ENCODE measurements at regions not wholly inside any gene's neighbourhood (a gene's known extent, or its start where the extent isn't known, plus 50 kb on each side); places are given as distances from the start of the nearest gene placed in this dataset.

DNA sequence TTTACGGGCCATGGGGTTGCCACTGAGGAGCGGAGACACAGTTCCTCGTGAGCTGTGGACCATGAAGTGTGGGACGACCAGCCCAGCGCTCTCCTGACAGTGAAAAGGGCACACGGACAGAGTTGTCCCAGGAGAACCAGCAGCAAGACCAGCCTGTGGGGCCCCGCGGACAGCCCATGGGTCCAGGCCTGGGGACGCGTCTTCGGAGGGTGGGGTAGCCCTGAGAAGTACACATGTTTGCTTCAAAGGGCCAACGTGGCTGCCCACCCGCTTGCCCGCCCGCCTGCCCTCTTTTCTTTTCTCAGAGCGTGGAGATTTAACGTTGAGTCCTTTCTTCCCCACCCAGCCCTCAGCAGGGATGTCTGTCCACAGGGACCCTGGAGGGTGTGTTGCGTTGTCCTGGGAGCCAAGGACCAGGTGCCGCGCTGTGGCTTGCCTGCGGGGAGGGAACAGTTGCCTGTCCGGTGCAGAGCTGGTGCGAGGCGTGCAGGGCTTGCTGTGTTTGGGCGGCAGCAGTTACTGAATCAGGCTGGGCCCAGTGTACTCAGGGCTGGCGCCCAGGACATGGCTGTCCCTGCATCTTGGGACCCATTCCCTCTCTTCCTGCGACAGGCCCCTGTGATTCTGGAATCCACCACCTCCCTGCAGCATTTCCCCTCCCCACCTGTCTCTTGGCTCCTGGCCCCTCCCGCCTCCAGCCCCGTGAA, 120.1 kb upstream of the HDAC4 start:
- DNase-seq, result no peak

DNA sequence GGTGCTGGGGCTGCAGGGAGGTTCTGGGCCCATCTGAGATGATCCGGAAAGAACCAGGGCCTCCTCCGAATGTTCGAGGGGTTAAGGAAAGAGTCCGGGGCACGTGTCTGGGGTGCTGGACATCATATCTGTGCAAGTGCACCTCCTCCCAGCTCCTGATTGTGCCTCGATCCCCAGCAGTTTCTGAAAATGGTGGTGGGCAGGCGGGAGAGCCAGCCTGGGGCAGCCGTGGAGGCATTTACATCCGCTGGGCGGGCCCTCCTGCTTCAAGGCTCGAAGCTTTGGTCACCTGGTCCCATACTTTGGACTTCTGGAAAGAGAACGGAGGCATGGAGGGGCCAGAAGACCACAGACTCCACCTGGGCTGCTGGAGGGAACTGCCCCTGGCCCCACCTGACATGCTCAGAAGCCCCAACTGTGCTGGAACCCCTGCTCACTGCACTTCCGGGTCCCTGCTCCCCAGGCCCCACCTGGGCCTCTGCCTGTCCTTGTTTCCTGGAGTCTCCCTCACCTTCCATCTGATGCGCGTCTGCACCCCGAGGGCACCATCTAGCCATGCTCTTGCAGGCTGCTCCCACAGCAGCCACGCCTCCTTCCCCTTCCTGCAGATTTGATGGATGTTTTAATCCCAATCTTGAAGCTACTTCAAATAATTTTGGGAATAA, 119.2 kb upstream of the HDAC4 start:
- no peak for DNase-seq

DNA sequence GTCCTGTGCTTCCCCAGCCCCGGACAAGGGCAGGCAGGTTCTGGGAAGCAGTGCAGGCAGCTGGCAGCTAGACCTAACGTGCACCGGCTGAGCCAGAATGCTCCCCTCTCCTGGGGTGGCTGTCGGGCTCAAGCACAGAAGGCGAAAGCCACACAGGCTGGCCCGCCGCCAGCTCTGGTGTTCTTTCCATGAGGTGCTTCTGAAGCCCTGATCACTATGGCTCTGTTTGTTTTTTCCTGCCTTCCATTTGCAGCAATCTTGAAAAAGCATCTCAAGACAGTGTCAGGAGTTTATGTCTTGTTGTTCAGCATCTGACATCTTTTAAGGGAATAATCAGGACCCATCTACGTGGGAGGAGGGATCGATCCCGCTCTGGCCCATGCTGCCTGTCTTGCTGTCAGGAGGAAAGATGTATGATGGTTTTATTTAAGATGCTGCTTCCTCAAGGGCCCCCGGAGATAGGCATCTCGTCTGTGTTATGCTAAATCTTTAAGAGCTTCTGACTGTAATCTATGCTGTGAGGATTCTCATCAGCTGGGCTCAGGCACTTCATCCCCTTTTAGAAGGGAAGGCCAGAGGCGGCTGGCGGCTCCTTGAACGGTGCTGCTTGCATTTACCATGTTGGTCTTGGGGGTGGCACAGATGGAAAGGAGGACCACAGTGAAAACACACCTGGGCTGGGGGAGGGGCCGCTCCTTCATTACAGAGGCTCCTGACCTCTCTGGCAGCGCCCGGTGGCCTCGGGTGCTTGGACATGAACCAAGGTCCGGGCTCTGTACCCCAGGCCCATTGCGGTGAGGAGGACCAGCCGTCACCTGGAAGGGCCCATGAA, 118.5 kb upstream of the HDAC4 start:
- DNase-seq, result no peak

DNA sequence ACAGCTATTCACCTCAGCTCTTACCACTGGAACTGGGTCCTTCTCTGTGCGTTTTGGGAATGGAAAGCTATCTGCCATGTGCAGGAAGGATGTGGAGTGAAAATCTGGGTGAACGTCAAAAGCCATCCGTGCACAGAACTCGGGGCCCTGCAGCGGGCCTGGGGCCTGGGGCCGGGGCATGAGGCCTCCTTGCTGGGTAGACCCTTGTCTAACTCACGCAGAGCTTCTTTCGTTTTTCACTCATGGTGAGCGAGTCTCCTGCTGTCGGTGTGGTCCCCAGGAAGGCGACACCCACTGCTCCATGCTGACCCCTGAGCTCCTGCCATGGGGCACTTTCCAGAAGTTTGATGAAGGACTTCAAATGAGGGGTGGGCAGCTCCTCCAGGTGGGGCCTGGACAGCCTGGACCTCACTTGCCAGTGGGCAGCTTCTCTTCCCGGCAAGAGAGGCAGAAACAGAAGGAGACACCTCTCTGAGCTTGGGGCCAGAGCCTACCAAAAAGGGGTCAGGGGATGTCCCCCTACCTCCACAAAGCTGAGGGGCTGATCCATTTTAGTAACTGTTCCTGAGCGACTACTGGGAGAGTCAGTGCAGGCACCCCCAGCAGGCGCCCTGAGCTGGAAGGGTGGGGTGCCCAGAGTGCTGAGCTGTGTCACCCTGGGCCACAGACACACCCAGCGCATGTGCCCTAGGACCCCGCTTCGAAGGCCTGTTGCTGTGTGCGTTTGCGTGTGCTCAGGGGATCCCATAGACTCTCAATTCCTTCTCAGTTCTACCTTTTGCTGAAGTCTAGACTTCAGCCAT, 117.7 kb upstream of the HDAC4 start:
- DNase-seq, result no peak

DNA sequence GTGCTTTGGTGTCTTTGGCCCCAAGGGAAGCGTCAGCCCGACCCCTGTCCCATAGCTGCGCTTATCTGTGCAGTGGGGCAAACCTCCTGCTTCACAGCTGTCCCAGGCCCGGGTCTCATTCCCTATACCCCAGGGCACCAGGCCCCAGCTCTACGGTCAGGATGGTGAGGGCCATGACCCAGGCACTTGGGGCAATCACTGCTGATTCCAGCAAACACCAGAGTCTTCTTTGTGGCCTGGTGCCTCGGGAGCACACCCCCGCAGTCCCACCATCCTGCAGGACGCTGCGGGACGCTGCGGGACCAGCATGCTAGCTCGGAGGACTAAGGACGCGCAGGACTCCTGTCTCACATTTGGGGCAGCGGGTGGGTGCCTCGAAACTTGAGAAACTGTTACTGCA, 116.9 kb upstream of the HDAC4 start:
- DNase-seq, result no peak

DNA sequence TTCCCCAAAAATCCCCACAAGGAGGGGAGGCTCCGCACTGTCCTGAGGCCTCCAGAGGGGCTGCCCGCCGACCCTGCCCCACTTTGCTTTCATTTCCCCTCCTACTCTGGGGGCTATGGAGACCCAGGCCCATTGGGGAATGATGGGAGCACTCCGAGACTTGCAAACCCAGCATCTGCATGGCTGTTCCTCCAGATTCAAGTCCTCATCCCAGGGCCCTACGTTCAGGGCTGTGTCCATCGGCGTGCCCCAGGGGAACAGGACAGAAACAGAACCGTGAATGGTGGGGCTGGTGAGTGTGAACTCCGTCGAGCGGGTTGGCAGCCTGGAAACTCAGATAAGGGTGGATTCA, 116.1 kb upstream of the HDAC4 start:
- no peak for DNase-seq

DNA sequence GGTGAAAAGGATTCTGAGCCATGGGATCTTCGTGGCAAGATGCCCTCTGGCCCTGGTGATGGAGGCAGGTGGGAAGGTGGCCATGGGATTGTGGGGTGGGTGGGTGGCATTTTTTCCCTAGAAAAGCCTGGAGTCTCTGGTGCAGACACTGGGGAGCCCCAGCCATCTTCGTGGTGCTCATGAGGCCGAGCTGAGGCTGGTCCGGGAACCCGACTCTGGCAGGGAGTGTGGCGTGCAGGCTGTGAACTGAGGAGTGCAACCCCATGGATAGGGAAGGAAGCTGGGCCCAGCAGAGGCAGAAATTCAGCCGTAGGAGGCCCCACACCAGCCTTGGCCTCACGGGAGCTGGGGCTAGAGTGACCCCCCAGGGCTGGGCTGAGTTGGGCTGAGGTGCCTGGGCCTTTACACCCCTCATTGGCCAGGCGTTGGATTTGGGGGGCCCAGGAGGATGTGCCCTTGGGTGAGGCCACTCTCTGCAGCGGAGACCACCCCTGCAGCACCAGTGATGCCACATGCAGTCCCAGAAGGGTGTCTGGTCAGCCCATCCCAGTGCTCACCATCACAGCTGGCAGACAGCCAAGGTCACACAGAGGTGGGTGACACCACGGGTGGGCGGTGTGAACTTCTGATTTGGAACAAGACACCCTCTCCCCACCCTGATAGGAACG, 115.6 kb upstream of the HDAC4 start:
- DNase-seq, result no peak

DNA sequence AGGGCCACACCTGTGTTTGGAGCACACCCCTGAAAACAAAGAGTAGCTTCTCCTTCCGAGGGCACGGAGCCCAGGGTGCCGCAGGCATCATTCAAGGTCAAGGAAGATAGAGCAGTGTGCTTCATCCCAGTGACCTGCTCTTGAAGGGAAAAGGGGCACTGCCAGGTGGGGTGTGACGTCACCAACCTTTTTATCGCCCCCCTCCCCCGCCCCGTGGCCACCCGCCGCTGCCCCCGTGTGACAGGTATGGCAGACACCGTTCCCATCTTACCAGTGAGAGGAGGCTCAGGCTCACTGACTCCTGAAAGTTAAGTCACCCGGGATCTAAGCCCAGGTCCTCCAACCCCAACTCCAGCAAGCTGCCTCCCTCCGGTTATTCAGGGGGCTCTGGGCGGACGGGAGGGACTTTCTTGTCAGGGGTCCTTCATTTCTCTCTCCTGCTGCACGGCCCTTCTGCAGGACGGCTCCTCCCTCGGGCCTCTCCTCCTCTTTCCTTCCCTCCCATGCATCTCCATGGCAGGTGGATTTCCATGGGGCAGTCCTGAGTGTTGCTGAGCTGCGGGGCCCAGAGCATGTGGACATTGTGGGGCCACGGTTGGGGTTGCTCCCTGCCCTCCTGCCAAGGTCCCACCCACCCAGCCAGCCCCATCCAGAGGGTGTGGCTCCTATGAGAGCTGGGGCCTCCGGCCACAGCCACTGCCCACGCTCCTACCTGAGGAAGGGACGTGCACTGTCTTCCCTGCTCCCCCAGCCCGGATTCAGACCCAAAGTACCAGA, 114.1 kb upstream of the HDAC4 start:
- no peak for DNase-seq

DNA sequence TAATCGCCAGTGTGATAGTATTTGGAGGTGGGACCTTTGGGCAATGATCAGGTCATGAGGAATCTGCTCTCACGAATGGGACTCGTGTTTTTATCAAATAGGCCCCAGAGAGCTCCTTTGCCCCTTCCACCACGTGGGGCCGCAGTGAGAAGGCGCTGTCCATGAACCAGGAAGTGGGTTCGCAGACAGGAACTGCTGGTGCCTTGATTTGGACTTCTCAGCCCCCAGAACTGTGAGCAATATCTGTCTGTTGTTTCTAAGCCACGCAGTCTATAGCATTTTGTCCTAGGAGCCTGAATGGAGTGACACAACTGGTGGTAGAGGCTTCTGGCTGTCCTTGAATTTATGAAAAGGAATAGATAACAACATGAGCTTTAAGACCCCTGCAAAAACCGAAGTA, 111.2 kb upstream of the HDAC4 start:
- no peak for DNase-seq

DNA sequence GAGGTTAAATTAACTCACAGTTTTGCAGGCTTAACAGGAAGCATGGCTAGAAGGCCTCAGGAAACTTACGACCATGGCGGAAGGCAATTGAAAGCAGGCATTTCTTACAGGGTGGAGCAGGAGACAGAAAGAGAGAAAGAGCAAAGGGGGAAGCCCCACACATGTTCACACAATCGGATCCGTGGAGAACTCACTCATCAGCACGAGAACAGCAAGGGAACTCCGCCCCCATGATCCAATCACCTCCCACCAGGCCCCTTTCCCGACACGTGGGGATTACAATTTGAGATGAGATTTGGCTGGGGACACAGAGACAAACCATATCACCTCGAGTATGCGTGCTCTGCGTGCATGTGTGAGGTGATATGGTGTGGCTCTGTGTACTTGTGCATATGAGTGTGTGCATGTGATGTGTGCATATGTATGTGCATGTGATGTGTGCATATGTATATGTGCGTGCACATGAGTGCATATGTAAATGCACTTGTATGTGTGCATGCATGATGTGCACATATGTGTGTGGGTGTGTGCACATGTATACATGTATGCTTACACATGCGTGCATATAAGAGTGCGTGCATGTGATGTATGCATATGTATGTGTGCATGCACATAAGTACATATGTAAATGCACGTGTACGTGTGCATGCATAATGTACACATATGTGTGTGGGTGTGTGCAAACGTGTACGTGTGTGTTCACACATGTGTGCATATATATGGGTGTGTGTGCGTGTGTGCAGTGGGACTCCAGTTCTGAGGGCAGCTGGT, 108.7 kb upstream of the HDAC4 start:
- no peak for DNase-seq

DNA sequence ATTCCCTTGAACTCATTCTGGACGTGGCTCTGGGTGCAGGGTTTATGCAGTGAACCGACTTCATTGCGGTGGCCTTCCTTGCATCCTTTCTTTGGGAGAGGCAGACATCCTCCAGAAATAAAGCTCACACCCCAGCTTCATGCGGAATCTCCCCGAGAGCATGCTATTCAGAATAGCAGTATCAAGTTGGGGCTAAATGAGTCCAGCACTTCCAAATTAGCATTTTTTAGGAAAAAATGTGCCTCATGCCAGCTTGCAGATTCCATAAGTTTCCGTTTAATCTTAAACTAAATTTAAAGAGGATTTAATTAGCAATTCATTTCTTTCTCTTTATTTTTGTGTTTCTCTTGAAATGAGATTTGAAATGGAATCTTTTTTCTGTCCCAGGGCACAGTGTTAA, 107.4 kb upstream of the HDAC4 start:
- DNase-seq, result no peak

DNA sequence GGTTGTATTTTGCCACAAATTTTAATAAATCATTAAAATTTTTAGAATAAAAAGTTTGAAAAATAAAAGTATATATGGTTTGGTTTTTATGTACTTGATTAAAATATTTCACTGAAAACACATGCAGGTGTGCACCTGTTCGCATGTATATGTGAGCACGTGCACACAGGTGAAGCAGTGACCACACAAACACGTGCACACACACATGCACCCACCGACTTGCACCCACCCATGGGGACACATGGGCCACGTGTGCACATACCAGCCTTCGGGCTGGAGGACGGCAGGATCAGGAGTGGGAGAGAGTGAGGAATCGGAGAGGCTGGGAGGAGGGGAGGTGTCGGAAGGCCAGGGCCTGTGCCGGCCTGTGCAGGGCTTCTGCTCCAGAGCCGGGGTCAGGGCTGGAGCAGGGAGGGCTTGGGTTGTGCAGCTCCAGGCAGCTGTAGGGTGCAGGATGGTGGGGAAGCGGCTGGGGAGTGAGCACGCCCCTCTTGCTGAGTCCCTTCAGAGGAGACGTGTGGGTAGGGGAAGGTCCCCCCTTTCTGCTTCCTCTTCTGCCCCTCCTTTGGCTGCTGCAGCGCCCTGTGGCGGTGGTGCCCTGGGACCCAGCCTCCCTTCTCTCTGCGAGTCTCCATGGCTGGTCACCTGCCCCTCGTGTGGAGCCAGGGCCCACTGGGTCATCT, 106.9 kb upstream of the HDAC4 start:
- DNase-seq, result no peak

DNA sequence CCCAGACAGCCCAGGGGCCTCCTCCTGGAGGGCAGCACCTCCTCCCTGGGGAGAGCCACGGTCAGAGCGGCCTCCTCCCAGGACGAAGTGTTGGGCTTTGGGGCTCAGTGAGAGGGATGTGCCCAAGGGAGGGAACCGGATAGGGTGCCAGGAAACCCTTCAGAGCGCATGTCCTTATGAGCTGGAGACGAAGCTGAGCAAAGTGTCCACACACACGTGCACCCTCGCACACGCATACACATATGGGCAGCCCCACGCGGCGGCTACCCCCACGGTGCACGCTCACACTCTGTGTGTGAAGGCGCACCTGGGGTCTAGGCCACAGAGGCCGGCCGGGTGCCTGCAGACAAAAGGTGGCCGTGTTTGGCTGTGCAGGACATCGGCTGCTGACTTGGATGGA, 106.1 kb upstream of the HDAC4 start:
- DNase-seq, result no peak

DNA sequence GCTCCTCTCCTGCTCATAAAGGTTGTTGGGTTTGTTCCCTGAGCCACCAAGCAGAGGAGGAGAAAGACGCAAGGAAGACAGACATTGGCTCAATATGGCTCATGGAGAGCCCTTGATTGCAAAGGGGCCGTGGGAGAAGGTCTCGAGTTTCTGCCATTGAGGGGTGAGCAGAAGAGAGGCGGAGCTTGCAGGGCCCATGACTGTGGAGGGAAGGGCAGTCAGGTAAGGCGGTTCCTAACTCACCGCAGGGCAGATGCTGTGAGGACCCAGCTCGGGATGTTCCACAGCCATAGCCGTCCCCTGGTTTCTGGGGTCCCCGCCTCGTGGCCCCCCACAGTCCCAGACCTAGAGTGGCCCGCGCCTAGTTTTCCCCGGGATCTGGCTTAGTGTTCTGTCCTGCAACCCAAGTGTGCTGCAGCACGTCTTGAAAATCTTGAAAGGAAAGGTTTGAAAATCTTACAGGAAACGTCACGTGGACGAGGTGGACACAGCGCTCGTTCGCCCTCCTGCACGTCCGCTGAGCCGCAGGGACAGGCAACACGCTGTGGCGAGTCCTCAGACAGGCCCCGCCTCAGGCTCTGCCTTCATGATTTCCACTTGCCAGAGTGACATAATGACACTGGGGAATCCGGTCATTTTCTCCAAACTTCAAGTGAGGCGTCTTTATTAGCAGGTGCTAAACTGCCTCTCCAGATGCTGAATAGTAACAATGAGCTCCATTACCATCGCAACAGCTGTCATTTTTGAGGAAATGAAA, 105.5 kb upstream of the HDAC4 start:
- no peak for DNase-seq

DNA sequence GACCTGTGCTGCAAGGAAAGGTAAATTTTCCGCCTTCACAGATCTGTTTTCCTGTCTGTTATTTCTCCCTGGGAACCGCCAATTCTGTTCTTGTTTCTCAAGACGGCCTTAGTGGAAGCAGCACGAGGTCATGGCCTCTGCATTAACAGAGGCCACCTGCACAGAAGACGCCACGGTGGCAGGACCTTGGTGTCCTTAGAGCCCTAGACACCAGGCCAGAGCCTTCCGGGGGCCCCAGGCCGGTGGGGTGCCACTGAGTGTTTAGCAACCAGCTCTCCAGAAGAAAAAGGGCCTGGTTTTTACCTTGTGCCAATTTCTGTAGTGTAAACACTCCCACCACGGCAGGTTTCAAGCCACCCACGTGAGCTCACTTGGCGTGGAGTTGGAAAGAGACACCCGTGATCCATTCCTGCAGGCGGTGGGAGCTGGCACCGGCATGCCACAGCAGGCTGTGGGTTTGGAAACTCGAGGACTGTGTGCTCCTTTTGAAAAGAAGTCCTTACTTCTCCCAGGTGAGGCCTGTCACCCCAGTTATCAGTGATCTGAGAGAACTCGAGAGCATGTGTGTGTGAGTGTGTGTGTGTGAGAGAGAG, 103.9 kb upstream of the HDAC4 start:
- DNase-seq, result no peak

DNA sequence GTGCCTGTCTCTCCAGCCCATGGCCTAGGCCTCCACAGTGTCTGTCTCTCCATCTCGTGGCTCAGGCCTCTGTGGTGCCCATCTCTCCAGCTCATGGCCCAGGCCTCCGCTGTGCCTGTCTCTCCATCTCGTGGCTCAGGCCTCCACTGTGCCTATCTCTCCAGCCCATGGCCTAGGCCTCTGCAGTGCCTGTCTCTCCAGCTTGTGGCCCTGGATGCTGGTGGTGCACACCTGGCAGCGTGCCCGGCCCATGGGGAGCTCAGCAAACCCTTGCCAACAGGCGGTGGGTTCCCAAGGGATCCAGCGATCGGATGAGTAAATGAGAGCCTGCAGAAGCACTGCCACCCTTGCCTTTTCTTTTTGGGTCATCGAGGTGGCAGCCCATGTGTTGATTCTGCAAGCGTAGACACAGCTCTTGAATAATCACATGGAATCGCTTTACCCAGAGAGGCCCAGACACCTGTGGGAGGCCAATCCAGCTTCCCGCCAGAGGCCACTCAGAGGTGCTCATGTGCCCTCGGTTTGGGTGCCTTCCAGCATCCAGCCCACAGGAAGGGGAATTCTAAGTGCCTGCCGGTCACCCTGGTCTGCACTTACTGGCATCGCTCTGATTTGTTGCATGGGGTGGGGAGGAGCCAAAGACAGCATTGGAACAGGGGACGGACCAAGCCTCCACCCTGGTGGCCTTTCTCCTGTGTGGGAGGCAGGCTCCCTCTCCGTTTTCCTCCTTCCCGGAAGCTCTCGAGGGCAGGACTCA, 101.8 kb upstream of the HDAC4 start:
- peak; percentile 55 for DNase-seq

DNA sequence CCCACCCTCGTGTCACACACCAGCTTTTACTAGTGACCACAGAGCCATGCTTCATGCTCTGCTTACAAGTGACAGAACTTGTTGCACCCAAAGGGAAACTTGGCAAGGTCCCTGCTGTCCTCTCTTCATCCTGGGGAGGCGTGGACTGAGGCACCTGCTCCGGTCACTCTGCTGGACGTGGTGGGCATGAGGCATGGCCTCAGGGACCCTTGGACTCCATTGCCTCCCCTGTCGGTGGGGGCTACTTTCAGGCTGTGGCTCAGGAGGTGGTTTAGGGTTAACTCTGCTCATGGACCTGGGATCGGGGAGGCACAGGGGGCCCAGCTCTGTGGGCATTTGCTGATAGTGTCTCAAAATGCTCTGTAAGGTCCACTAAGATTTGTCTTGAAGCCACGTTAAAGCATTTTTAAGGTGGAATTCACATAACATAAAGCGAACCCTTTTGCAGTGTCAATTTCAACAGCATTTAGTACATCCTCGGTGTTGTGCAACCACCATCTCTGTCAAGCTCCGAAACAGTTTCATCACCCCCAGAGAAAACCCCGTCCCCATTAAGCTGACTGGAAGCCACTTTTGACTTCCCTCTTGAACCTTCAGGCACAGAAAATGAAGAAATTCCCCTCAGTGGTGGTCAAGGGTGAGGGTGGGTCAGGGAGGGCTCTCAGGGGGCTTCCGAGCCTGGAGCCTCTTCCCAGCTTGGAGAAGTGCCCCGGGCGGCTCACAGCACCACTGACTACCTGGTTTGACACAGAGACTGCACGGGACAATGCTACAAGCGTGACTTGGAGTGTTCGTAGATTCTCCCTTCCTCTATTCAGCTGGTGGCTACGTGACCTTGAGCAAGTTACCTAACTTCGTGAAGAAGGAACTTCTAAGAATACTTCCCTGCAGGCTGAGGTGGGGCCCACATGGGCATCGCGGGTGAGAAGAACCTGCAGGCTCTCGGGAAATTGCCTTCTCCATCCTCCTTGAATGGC, 100.0 kb upstream of the HDAC4 start:
- DNase-seq, result no peak
